ENCODE measurements at regions not wholly inside any gene's neighbourhood (a gene's known extent, or its start where the extent isn't known, plus 50 kb on each side); places are given as distances from the start of the nearest gene placed in this dataset.

DNA sequence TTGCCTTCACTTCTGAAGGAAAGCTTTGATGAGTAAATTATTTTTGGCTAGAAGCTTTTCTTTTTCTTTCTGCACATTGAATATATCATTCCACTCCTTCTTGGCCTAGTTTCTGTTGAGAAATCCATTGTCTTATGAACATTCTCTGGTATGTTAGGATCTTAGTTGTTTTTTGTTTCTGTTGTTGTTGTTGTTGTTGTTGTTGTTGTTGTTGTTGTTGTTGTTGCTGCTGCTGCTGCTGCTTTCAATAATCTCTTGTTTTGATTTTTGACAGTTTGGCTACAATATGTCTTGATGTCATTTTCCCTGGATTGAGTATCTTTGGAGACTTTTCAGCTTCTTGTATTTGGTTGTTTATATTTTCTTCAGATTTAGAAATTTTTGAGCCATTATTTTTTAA is 836.5 kb upstream of the MAN1A1 start:
- TF ChIP-seq POLR2A (IDR thresholded peaks at IDR 0.05; ENCODE audit: low read depth, low read length), result no peak
- TF ChIP-seq, protein P1, sequence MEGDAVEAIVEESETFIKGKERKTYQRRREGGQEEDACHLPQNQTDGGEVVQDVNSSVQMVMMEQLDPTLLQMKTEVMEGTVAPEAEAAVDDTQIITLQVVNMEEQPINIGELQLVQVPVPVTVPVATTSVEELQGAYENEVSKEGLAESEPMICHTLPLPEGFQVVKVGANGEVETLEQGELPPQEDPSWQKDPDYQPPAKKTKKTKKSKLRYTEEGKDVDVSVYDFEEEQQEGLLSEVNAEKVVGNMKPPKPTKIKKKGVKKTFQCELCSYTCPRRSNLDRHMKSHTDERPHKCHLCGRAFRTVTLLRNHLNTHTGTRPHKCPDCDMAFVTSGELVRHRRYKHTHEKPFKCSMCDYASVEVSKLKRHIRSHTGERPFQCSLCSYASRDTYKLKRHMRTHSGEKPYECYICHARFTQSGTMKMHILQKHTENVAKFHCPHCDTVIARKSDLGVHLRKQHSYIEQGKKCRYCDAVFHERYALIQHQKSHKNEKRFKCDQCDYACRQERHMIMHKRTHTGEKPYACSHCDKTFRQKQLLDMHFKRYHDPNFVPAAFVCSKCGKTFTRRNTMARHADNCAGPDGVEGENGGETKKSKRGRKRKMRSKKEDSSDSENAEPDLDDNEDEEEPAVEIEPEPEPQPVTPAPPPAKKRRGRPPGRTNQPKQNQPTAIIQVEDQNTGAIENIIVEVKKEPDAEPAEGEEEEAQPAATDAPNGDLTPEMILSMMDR (conservative IDR thresholded peaks at IDR 0.05; ENCODE audit: low read depth, low read length), result no peak
- no peak for TF ChIP-seq RAD21 (IDR thresholded peaks at IDR 0.05; ENCODE audit: low read length)
- no peak for TF ChIP-seq CEBPB (IDR thresholded peaks at IDR 0.05; ENCODE audit: low read depth, low read length)
- no peak for TF ChIP-seq FOS (IDR thresholded peaks at IDR 0.05; ENCODE audit: low read depth, low read length)
- TF ChIP-seq RFX5 (IDR thresholded peaks at IDR 0.05; ENCODE audit: low read depth, low read length), result no peak
- TF ChIP-seq, protein P2, sequence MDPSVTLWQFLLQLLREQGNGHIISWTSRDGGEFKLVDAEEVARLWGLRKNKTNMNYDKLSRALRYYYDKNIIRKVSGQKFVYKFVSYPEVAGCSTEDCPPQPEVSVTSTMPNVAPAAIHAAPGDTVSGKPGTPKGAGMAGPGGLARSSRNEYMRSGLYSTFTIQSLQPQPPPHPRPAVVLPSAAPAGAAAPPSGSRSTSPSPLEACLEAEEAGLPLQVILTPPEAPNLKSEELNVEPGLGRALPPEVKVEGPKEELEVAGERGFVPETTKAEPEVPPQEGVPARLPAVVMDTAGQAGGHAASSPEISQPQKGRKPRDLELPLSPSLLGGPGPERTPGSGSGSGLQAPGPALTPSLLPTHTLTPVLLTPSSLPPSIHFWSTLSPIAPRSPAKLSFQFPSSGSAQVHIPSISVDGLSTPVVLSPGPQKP (IDR thresholded peaks at IDR 0.05; ENCODE audit: borderline replicate concordance, low read depth, low read length), result no peak
- TF ChIP-seq MAZ (IDR thresholded peaks at IDR 0.05; ENCODE audit: borderline replicate concordance, low read depth, low read length), result no peak
- no peak for TF ChIP-seq RCOR1 (IDR thresholded peaks at IDR 0.05; ENCODE audit: insufficient replicate concordance, low read length)

All from IMR-90 (cell line).